Left forelimb (tissue), 1 donor: ENCODE measurements at regions not wholly inside any gene's neighbourhood (a gene's known extent, or its start where the extent isn't known, plus 50 kb on each side); places are given as distances from the start of the nearest gene placed in this dataset.

ENCODE experiments used
- DNase-seq: peaks from one replicate; pipeline ENCODE4 v3.0.0-alpha.2; 2018; ENCODE audit warnings: low spot score

DNA sequence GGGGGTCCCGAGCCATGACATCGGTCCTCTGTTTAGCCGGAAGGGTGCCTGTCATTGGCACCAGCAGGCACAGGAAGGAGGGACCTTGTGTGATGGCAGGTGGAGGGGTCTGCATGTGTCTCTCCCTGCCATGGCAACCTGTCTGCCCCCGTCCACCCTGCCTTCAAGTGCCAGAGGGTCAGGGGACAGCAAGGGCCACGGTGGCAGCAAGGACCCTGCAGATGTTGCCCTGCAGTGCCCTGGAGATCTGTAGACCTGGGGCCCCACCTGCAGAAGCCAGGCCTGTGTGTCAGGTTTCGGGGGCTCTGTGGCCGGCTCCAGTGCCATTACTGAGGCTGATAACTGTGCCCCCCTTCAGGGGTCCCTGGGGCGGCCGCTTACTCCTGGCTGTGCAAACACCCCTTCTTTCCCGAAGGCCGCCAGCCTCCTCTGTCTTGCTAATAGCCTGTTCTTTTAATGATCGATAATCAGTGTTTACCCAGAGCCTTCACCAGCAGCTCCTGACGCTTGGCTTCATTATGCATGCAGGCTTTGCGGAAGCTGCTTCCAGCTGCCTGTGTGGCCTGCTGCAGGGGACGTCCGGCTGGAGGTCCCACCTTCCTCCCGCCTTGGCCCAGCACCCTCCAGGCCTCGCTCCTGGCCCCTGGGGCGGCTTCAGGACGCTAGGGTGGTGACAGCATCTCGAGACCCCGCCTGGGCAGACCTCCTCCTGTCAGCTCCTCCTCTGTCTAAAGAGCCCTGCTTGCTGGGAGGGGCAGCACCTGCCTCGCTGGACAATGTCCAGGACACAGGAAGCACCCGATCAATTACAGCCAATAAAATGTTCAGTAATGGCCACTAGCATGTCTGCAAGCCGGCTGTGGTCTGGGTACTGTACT, 153.0 kb downstream of the KIF26A start:
- DNase-seq, result no peak

- DNase-seq, result no peak
Measured at GRCh38 chr14:104292084-104292970, 153.9 kb downstream of the KIF26A start.

- DNase-seq, result no peak
Measured at GRCh38 chr14:104293231-104293841, 154.9 kb downstream of the KIF26A start.

DNA sequence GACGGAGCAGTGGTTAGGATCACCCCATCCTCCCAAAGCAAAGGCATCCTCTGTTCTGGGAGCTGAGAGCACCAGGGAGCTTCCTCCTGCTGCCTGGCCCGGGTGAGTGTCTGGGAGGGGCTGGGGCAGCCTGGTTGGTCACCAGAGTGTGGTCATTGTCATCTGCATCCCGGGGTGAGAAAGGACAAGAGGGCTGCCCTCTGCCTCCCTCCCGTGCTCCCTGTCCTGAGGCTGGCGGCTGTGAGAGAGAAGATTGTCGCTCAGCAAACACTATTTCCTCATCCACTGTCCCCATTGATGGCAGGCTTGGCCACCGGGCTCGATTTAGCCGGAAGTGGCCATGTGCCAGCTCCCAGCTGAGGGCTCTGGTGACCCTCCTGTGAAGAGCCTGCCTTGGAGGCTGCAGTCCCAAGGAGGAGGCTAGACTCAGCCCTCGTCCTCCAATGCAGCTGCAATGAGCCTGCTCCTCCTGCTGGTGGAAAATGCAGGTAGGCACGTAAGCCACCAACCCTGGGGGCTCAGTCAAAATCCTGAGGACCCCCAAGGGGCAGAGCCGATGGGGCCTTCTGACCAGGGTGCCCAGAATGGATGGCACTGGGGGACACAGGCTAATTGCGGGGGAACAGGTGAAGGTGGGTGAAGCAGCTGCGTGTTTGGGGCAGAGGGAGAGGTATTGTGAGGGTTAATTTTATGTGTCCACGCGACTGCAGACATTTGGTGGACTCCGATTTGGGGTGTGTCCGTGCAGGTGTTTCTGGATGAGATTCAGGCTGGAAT, 155.7 kb downstream of the KIF26A start:
- no peak for DNase-seq

GRCh38 chr14:104294628-104294982, 156.2 kb downstream of the KIF26A start:
- DNase-seq, result no peak

DNA sequence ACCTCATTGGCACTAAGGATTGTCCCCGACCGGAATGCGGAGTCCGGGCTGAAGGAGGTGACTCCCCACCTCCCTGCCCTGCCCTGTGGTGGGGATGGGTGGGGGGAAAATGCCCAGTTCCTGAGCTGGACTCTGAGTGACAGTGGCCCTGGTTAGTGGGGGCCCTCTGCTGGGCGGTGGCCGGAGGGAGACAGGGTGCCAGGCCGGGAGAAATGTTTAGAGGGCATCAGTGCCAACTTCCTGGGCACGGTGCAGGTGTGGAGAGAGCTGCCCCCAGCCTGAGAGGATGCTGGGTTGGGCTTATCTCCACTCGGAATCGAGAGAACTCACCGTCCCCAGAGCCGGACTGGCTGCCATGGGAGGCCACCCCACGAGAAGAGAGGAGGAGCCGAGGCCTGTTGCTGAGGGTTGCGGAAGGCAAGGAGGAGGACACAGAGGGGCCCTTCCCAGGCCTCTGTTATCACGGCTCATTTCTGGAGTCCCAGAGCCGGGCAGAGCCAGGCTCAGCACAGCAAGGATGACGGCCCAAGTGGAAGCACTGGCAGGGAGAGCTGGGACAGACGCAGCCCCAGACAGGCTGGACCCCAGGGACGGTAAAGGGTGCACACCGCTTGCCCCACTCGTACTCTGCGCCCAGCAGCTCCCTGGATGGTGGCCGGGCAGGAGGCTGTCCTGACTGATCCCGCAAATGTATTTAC, 156.7 kb downstream of the KIF26A start:
- peak; percentile 63 for DNase-seq

DNA sequence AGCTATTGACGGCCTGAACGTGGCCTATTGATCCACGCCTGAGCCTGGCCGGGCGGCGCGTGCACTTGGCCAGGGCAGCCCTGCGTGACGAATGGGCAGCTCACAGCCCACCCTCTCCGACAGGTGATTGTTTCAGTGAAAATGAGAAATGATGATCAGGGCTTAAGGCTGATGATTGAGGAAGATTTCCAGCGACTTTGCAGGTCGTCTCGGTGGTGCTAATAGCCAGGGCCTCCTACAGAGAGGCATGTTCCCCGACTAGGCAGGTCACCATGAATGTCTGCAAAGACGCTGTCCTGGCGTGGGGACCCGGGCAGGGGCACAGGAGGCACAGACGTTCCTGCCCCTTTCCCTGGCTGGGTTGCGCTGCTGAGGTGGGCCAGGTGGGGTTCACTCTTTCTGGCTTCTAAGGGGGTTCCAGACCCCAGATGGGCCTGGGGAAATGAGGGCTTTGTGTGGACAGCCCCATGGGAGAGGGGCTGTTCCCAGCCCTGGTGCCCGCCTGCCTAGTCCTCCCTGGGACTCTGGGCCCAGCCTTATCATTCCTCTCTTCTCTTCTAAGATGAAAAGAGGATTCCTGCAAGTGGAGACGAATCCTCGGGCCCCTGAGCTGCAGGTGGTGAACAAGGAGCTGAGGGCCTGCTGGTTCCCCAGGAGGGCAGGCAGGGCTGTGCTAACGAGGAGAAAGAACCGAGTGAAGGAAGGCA, 157.4 kb downstream of the KIF26A start:
- peak; percentile 8 for DNase-seq

GRCh38 chr14:104296388-104297312, 158.3 kb downstream of the KIF26A start:
- DNase-seq, result no peak

- no peak for DNase-seq
Measured at GRCh38 chr14:104297313-104297704, 158.9 kb downstream of the KIF26A start.

DNA sequence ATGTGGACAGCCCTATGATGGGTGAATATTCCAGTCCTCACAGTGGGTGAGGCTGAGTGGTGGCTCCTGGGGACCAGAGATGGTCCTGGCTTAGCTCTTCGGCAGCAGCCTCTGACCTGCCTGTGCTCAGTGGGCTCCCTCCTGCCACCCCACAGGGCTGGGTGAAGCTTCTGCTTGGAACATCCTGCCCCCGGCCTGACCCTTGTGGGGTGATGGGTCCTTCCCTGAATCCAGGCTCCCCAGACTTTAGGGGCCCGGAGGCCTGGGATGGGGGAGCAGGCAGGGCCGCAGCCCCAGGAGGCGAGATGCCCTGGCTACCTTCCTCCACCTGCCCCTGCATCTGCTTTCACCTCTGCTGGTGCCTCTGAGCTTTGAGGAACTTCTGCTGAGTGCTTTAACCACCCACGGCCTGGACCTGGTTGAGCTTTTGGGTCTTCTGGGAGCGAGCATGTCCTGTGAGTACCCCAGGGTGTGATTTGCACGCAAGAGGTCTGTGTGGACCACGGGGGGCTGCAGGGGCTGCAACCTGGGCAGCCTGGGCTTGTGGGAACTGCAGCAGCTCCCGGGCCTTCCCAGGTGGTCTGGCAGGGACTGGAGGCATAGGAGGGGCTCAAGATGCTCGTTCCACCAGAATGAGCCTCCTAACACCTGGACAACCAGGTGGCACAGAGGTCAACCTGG, 159.5 kb downstream of the KIF26A start:
- DNase-seq, result no peak

DNA sequence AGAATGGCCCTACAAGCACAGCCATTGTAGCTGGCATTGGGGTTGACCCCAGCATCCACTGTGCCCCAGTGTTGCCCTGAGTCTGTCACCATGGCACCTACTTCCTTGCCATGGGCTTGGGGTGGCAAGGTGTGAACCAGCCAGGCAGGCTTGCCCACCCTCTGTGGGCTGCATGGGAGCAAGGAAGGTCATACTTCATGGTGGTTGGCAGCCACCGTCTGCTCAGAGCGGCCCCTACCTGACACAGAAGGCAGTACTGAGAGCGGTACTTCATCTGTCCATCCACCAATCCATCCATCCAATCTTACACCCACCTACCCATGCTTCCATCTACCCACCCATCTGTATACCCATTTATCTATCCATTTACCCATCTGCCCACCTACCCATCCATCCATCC, 160.1 kb downstream of the KIF26A start:
- no peak for DNase-seq

DNA sequence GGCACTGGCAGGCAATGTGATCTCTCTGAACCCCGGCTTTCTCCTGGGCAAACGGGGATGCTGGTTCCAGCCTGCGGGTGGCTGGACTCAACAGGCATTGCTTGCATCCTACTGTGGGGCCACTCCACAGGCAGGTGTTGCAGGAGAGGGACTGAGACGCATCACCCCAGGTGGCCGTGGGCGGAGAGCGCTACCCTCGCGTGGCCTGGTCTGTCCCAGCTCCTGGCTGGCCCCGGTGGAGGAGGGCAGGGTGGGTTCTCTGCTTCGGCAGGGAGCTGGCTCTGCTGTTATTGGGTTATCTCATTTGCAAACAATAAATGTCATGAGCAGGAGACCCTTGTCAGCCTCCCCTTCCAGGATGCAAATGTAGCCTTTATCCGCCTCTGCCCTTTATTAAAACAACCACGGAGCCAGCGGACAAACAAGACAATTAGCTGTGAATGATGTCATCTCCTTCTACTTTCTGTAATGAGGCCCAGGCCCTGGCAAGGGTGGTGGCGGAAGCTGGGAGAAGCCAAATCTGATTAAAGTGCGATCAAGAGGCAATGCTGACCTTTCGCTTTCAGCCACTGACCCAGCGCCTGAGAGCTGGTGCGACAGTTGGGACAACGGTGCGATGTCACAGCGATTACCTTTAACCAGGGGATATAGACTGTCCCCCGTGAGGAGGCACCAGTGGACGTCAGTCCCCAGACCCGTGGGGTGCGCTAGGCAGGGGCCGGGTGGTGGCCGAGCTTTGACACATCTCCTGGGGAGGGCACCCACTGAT, 161.8 kb downstream of the KIF26A start:
- DNase-seq, result no peak

DNA sequence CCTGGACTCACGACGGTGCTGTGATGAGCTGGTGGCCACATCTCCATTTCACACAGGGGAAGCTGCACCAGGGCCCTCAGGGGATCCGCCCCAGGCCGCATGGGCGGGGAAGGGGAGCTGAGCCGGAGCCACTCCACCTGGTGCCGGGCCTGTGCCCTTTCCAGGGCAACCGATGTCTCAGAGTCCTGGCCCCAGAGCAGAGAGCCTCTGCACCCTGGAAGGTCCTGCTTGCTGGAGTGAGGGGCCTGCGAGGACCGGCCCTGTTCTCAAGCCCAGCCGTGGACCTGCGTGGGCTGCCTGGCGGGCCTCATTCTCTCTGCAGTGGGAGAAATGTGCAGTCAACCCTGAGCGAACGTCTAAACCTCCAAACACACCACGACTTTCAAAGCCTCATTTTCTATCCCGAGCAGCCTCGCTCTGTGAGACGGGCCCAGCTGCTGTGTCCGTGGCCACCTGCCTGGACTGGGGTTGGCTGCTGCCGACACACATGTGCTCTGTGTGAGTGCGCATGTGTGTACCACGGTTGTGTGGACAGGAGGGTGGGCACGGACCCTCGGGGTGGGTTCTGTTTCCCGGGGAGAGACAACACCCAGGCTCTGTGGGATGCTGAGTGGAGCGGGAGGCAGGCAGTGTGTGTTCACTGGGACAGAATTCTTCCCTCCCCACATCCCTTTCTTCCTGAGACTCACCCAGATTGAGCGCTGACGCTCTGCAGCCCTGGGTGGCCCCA, 163.5 kb downstream of the KIF26A start:
- no peak for DNase-seq

DNA sequence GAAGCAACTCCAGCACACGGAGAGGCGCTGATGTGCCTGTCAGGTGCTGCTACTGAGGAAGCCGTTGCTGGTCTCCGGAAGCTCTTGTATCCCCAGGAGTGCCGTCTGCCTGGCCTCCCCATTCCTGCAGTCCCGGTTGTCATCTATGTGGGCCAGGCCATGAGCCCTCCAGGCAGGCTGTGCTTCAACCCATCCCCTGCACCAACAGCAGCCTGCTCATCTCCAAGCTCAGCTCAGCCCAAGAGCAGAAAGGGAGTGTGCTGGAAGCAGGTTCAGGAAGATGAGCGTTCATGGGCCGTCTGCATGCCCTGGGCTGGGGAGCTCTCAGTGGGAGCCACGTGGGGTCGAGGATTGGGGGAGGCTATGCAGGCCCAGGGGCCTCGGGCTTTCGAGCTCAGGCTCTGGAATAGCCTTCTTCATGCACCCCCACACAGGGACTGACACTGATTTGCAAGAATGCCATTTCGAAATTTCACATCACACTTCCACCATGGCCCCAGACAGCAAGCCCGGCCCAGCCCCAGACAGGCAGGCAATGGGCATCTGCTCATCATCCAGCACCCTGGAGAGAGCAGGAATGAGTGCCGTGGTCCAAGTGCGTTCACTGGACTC, 164.5 kb downstream of the KIF26A start:
- no peak for DNase-seq

DNA sequence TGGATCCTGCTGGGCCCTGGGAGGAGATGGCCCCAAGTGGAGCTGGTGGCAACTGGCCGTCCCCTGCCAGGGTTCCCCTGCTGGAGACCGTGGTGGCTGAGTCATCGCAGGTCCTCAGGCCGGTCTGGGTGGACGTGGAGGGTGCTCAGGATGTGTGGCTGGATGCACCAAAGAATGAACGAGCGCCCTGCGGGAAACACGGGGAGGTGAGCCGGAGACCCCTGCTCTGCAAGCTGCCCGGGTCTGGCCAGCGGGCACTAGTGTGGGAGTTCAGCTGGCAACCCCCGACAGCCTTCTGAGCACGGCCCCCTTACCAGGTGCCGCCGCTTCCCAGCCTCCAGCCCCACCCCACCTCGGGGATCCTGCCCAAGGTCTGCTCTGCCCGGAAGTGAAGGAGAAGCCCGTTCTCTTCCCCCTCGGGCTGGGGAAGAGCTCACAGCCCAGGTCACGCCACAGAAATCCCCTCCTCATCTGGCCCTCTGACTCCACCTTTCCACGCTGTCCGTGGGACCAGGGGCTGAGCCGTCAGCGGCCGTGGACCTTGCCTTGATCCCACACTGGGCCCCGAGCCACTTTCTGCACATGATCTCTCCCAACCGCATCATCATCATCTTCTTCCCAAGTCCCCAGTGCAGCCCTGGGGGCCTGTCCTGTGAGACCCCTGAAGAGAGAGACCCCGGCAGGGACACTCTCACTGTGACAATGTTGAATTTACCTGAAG, 165.5 kb downstream of the KIF26A start:
- no peak for DNase-seq
